Ishikawa (cell line): ENCODE measurements at regions not wholly inside any gene's neighbourhood (a gene's known extent, or its start where the extent isn't known, plus 50 kb on each side); places are given as distances from the start of the nearest gene placed in this dataset.

Source experiments
- CEBPB ChIP-seq: IDR thresholded peaks from 2 replicates; pipeline ENCODE4 v1.6.1; 2012
- CREB1 ChIP-seq: IDR thresholded peaks from 2 replicates; pipeline ENCODE4 v1.6.1; 2012; ENCODE audit warnings: low read depth
- EGR1 ChIP-seq: IDR thresholded peaks from 2 replicates; pipeline ENCODE4 v1.6.1; 2012
- EP300 ChIP-seq: IDR thresholded peaks from 2 replicates; pipeline ENCODE4 v1.6.1; 2012; ENCODE audit warnings: borderline replicate concordance
- FOXM1 ChIP-seq: IDR thresholded peaks from 2 replicates; pipeline ENCODE4 v1.6.1; 2012; ENCODE audit warnings: low read depth, borderline replicate concordance
- MAX ChIP-seq: IDR thresholded peaks from 2 replicates; pipeline ENCODE4 v1.6.1; 2012
- NFIC ChIP-seq: IDR thresholded peaks from 2 replicates; pipeline ENCODE4 v1.6.1; 2012
- RAD21 ChIP-seq: IDR thresholded peaks from 2 replicates; pipeline ENCODE4 v1.6.1; 2012; ENCODE audit warnings: low read depth
- REST ChIP-seq: IDR thresholded peaks from 2 replicates; pipeline ENCODE4 v1.6.1; 2012; ENCODE audit warnings: low read depth, mild to moderate bottlenecking
- TAF1 ChIP-seq: IDR thresholded peaks from 2 replicates; pipeline ENCODE4 v1.6.1; 2012; ENCODE audit warnings: low read depth, mild to moderate bottlenecking
- TCF12 ChIP-seq: IDR thresholded peaks from 2 replicates; pipeline ENCODE4 v1.6.1; 2012; ENCODE audit warnings: low read depth
- TEAD4 ChIP-seq: IDR thresholded peaks from 2 replicates; pipeline ENCODE4 v1.6.1; 2012
- USF1 ChIP-seq: IDR thresholded peaks from 2 replicates; pipeline ENCODE4 v1.6.1; 2012
- YY1 ChIP-seq: IDR thresholded peaks from 2 replicates; pipeline ENCODE4 v1.6.1; 2012; ENCODE audit warnings: low read depth
- ZBTB7A ChIP-seq: IDR thresholded peaks from 2 replicates; pipeline ENCODE4 v1.6.1; 2012; ENCODE audit warnings: low read depth

GRCh38 chr1:201730611-201731010 lies 98.3 kb upstream of the IPO9 start:
- TF ChIP-seq MAX, result no peak
- TF ChIP-seq YY1, result no peak
- no peak for TF ChIP-seq ZBTB7A
- TF ChIP-seq EP300, result no peak
- TF ChIP-seq TAF1, result no peak

- TF ChIP-seq CREB1, result no peak
These were observed 97.8 kb upstream of the IPO9 start for GRCh38 chr1:201731142-201731541.

GRCh38 chr1:201731592-201731991 lies 97.4 kb upstream of the IPO9 start:
- TF ChIP-seq TAF1 (no peak), MAX (no peak), NFIC (no peak), TCF12 (no peak), CEBPB (no peak), TEAD4 (no peak), EP300 (no peak), YY1 (no peak), USF1 (no peak)

GRCh38 chr1:201732351-201732750 lies 96.6 kb upstream of the IPO9 start:
- TF ChIP-seq RAD21, result no peak
- TF ChIP-seq NFIC, result no peak
- TF ChIP-seq CREB1, result no peak
- no peak for TF ChIP-seq ZBTB7A
- TF ChIP-seq REST, result no peak

- TF ChIP-seq CREB1, result no peak
- TF ChIP-seq ZBTB7A, result no peak
- TF ChIP-seq TAF1, result no peak
- TF ChIP-seq RAD21, result no peak
- no peak for TF ChIP-seq CEBPB
- TF ChIP-seq MAX, result no peak
- no peak for TF ChIP-seq NFIC
- no peak for TF ChIP-seq FOXM1
- no peak for TF ChIP-seq REST
- no peak for TF ChIP-seq TCF12
- TF ChIP-seq EP300, result no peak
- no peak for TF ChIP-seq YY1
- no peak for TF ChIP-seq EGR1
- TF ChIP-seq TEAD4, result no peak
- no peak for TF ChIP-seq USF1
These were observed 94.2 kb upstream of the IPO9 start for GRCh38 chr1:201734786-201735185.

GRCh38 chr1:201736707-201737320 lies 92.1 kb upstream of the IPO9 start:
- TF ChIP-seq NFIC (no peak), TAF1 (no peak), MAX (no peak), CEBPB (no peak)
